ENCODE measurements at regions not wholly inside any gene's neighbourhood (a gene's known extent, or its start where the extent isn't known, plus 50 kb on each side); places are given as distances from the start of the nearest gene placed in this dataset.

DNA sequence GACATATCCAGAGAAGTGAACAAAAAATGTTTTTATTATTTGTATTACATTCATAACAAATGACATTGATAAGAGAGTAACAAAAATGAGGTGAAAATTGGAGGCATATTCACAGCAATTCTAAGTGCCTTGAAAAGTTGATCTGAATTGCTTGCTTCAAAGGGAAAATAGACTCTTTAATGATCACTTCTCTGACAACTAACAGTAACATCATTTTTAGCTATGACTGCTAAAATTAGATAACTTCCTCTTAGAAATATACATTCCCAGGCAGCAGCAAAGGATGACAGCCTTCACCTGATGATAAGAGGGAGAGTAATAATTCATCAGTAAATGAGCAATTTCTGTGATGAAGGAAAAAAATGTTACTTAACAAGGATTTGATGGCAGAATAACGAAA, 472.5 kb downstream of the PCDH10 start:
- H3K4me1 ChIP-seq = no peaks in the 10 kb centered on the region
- H3K27me3 ChIP-seq = no peaks in the 10 kb centered on the region
- H3K4me3 ChIP-seq = no peak overlapping the region
- 80 to 93% methylated on average over 1 of the region's 1 CpG for WGBS, 2 donors
- DNase-seq (no peak), ATAC-seq (no peak)
- intact Hi-C loops (cut with DNase I) = no loop called here
- no peaks in the 10 kb centered on the region for H3K9me3 ChIP-seq
- H3K27ac ChIP-seq = no peak overlapping the region
- TF ChIP-seq, protein P1, sequence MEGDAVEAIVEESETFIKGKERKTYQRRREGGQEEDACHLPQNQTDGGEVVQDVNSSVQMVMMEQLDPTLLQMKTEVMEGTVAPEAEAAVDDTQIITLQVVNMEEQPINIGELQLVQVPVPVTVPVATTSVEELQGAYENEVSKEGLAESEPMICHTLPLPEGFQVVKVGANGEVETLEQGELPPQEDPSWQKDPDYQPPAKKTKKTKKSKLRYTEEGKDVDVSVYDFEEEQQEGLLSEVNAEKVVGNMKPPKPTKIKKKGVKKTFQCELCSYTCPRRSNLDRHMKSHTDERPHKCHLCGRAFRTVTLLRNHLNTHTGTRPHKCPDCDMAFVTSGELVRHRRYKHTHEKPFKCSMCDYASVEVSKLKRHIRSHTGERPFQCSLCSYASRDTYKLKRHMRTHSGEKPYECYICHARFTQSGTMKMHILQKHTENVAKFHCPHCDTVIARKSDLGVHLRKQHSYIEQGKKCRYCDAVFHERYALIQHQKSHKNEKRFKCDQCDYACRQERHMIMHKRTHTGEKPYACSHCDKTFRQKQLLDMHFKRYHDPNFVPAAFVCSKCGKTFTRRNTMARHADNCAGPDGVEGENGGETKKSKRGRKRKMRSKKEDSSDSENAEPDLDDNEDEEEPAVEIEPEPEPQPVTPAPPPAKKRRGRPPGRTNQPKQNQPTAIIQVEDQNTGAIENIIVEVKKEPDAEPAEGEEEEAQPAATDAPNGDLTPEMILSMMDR (IDR thresholded peaks at IDR 0.05) = no peak
- no peaks in the 10 kb centered on the region for H3K36me3 ChIP-seq

- TF ChIP-seq, protein P1 (IDR thresholded peaks at IDR 0.05) = no peak
- no peaks in the 10 kb centered on the region for H3K4me1 ChIP-seq
- H3K4me3 ChIP-seq = no peak overlapping the region
- no peak overlapping the region for H3K27ac ChIP-seq
- WGBS, 2 donors = 61 to 62% methylated on average over 4 of the region's 4 CpGs
- no peaks in the 10 kb centered on the region for H3K27me3 ChIP-seq
- intact Hi-C loops (cut with DNase I) = no loop called here
- ATAC-seq (no peak), DNase-seq (no peak)
- no peaks in the 10 kb centered on the region for H3K36me3 ChIP-seq
- H3K9me3 ChIP-seq = no peaks in the 10 kb centered on the region
Observed at GRCh38 chr4:133620555-133620954, 471.5 kb downstream of the PCDH10 start.

DNA sequence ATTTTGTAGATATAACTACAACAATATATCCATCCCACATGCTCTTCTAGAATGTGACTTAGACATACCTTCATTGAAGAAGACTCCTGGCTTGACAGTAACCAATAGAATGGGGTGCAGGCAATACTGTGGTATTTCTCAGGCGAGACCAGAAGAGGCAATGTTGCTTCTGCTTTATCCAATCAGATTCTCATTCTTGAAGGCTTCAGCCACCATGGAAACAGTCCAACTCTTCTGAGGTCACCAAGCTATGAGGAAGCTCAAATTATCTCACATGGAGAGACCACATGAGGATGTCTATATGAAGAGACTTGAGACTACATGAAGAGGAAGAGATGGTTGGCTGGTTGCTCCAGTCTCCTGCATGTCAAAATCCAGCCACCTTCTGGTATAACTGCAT, 469.9 kb downstream of the PCDH10 start:
- DNase-seq (no peak), ATAC-seq (no peak)
- no peaks in the 10 kb centered on the region for H3K9me3 ChIP-seq
- no peak overlapping the region for H3K27ac ChIP-seq
- intact Hi-C loops (cut with DNase I) = loop anchor here in 1 of 10 donors (2.0 kb wide), 1 partner anchor 22 kb away; no protein-coding TSS in a partner anchor
- no peaks in the 10 kb centered on the region for H3K36me3 ChIP-seq
- no peaks in the 10 kb centered on the region for H3K27me3 ChIP-seq
- TF ChIP-seq, protein P1 (IDR thresholded peaks at IDR 0.05) = no peak
- H3K4me1 ChIP-seq = no peaks in the 10 kb centered on the region
- WGBS, 2 donors = 81 to 89% methylated on average over 1 of the region's 1 CpG
- no peak overlapping the region for H3K4me3 ChIP-seq

GRCh38 chr4:133600008-133600407, 450.9 kb downstream of the PCDH10 start:
- intact Hi-C loops (cut with DNase I) = no loop called here
- 60 to 61% methylated on average over 2 of the region's 2 CpGs for WGBS, 2 donors

More at GRCh38 chr4:133600008-133600407, 450.9 kb downstream of the PCDH10 start:
- H3K4me3 ChIP-seq = no peak overlapping the region
- no peaks in the 10 kb centered on the region for H3K27me3 ChIP-seq
- no peaks in the 10 kb centered on the region for H3K9me3 ChIP-seq
- H3K27ac ChIP-seq = no peak overlapping the region
- TF ChIP-seq, protein P1 (IDR thresholded peaks at IDR 0.05) = no peak
- no peaks in the 10 kb centered on the region for H3K36me3 ChIP-seq
- no peaks in the 10 kb centered on the region for H3K4me1 ChIP-seq
- ATAC-seq (no peak), DNase-seq (no peak)
